ENCODE measurements at regions not wholly inside any gene's neighbourhood (a gene's known extent, or its start where the extent isn't known, plus 50 kb on each side); places are given as distances from the start of the nearest gene placed in this dataset.
A peak's percentile ranks its signal among the peaks of the same experiment; 100 is the strongest.

- peak; percentile 83 for TF ChIP-seq ZBTB40 (IDR thresholded peaks at IDR 0.05)
- no peak for TF ChIP-seq ZBTB40 (CRISPR knock-in tag; IDR thresholded peaks at IDR 0.05)
- TF ChIP-seq, protein P1, sequence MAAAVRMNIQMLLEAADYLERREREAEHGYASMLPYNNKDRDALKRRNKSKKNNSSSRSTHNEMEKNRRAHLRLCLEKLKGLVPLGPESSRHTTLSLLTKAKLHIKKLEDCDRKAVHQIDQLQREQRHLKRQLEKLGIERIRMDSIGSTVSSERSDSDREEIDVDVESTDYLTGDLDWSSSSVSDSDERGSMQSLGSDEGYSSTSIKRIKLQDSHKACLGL (CRISPR knock-in tag; IDR thresholded peaks at IDR 0.05; ENCODE audit: borderline replicate concordance, poor library complexity, severe bottlenecking), result no peak
- peak; percentile 60; the same call in 1 of the 2 replicates for TF ChIP-seq ZNF224 (CRISPR knock-in tag; IDR thresholded peaks at IDR 0.05)
- TF ChIP-seq JUNB (CRISPR knock-in tag; conservative IDR thresholded peaks at IDR 0.05), result 0 out of 2 replicates have a peak, but pooled peaks have one; percentile 21
- peak; percentile 96 for TF ChIP-seq GABPA (tag; conservative IDR thresholded peaks at IDR 0.05; ENCODE audit: low read depth)
- 0 out of 2 replicates have a peak, but pooled peaks have one; percentile 10 for TF ChIP-seq NR1H2 (CRISPR knock-in tag; IDR thresholded peaks at IDR 0.05)
- peak; percentile 47; the same call in 1 of the 2 replicates for TF ChIP-seq SMAD4 (CRISPR knock-in tag; conservative IDR thresholded peaks at IDR 0.05)
- TF ChIP-seq HMG20B (CRISPR knock-in tag; IDR thresholded peaks at IDR 0.05), result no peak
- TF ChIP-seq ZNF644 (tag; IDR thresholded peaks at IDR 0.05; ENCODE audit: low read depth), result peak; percentile 79
- TF ChIP-seq, protein P2, sequence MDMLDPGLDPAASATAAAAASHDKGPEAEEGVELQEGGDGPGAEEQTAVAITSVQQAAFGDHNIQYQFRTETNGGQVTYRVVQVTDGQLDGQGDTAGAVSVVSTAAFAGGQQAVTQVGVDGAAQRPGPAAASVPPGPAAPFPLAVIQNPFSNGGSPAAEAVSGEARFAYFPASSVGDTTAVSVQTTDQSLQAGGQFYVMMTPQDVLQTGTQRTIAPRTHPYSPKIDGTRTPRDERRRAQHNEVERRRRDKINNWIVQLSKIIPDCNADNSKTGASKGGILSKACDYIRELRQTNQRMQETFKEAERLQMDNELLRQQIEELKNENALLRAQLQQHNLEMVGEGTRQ (CRISPR knock-in tag; IDR thresholded peaks at IDR 0.05), result peak; percentile 94
- peak in 1 of 2 experiments; percentile 68; a peak in 1 of 4 replicates for TF ChIP-seq MAZ (CRISPR knock-in tag; conservative IDR thresholded peaks at IDR 0.05 in 1 of 2, IDR thresholded peaks at IDR 0.05 in 1 of 2)
- TF ChIP-seq TEAD1 (CRISPR knock-in tag; IDR thresholded peaks at IDR 0.05), result 0 out of 4 replicates have a peak, but pooled peaks of 1 of the 2 experiments have one; percentile 35
- no peak for TF ChIP-seq CEBPG (CRISPR knock-in tag; IDR thresholded peaks at IDR 0.05)
- TF ChIP-seq CEBPG (tag; conservative IDR thresholded peaks at IDR 0.05 in 1 of 2, IDR thresholded peaks at IDR 0.05 in 1 of 2), result no peak
- TF ChIP-seq TBP (optimal IDR thresholded peaks at IDR 0.05; ENCODE audit: low read depth, low read length), result peak; percentile 31
- TF ChIP-seq ZBTB1 (CRISPR knock-in tag; IDR thresholded peaks at IDR 0.05; ENCODE audit: borderline replicate concordance, low read depth), result peak; percentile 70; the same call in 1 of the 2 replicates
Observed at GRCh38 chr2:81481242-81481993, 1176.9 kb upstream of the LRRTM1 start (continued).
